KMS-11 (cell line): ENCODE measurements at regions not wholly inside any gene's neighbourhood (a gene's known extent, or its start where the extent isn't known, plus 50 kb on each side); places are given as distances from the start of the nearest gene placed in this dataset.

Experiments
- H2AFZ ChIP-seq: fragments of 200-600 bp; sonication (generic); 2 replicates; pipeline ENCODE4 v1.6.1; 2016; ENCODE audit warnings: antibody characterized with exemption, mixed run types, low read depth
- H3K27ac ChIP-seq: fragments of 200-600 bp; sonication (generic); 2 replicates; pipeline ENCODE4 v1.6.1; 2016; ENCODE audit warnings: mild to moderate bottlenecking, mixed run types
- H3K27me3 ChIP-seq: fragments of 200-600 bp; sonication (generic); 2 replicates; pipeline ENCODE4 v1.6.1; 2017; ENCODE audit warnings: mild to moderate bottlenecking, low read depth, mixed run types, moderate library complexity; ENCODE audit not compliant: insufficient read depth
- H3K36me3 ChIP-seq: fragments of 200-600 bp; sonication (generic); 2 replicates; pipeline ENCODE4 v1.6.1; 2017; ENCODE audit warnings: mild to moderate bottlenecking, mixed run types; ENCODE audit not compliant: insufficient read depth
- H3K4me1 ChIP-seq: fragments of 200-600 bp; sonication (generic); 2 replicates; pipeline ENCODE4 v1.6.1; 2016; ENCODE audit warnings: mild to moderate bottlenecking, low read depth, mixed run types; ENCODE audit not compliant: poor library complexity, severe bottlenecking
- H3K4me2 ChIP-seq: fragments of 200-600 bp; sonication (generic); 2 replicates; pipeline ENCODE4 v1.7.0; 2016; ENCODE audit warnings: mild to moderate bottlenecking, mixed run types
- H3K4me3 ChIP-seq: fragments of 200-600 bp; sonication (generic); IDR thresholded peaks from 2 replicates; pipeline ENCODE4 v1.6.1; 2017; ENCODE audit warnings: low read depth, low read length, mixed read lengths; ENCODE audit not compliant: insufficient read depth
- H3K79me2 ChIP-seq: fragments of 200-600 bp; sonication (generic); 2 replicates; pipeline ENCODE4 v1.6.1; 2016; ENCODE audit warnings: low read depth, mixed run types; ENCODE audit not compliant: insufficient read depth
- H3K9ac ChIP-seq: fragments of 200-600 bp; sonication (generic); 2 replicates; pipeline ENCODE4 v1.6.1; 2016; ENCODE audit warnings: mild to moderate bottlenecking, mixed run types
- H4K20me1 ChIP-seq: fragments of 200-600 bp; sonication (generic); 2 replicates; pipeline ENCODE4 v1.6.1; 2016; ENCODE audit warnings: mild to moderate bottlenecking, mixed run types; ENCODE audit not compliant: insufficient read depth
- TF ChIP-seq, protein P1 (sequence below): fragments of 200-600 bp; sonication (generic); conservative IDR thresholded peaks from 2 replicates; pipeline ENCODE4 v1.6.1; 2017; ENCODE audit warnings: low read depth, mild to moderate bottlenecking, antibody characterized with exemption, low read length, moderate library complexity, mixed read lengths

DNA sequence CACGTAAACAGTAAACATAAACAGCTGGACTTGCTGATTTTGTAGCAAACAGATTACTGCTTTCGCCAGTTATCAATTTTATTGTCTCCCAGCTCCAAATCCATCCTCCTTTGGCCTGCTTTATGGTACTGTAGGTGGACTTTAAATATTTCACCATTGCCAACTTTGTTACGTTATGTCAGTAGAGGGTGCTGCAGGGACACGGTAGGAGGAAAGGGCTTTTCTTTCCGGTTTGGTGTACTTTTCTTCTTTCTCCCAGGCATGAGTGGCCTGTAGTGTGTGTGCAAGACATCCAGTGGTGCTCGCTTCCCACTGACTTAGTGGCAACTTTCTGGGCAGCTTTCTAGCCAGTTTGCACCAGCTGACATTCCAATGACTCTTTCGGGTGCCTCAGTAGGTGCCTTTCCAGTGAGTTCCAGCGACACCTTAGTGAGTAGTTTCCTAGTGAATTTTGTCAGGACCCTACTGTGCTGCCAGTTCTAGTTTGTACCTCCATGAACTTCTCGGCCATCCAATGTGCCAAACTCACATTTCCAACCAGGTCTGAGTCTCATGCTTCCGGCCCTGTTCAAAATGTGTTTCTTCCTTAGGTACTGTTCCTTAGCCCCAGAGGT is 267.6 kb upstream of the TENM4 start:
- no peaks in the 10 kb centered on the region for H3K4me1 ChIP-seq
- no peaks in the 10 kb centered on the region for H3K36me3 ChIP-seq
- H3K4me3 ChIP-seq: no peak overlapping the region
- H3K27me3 ChIP-seq: no peaks in the 10 kb centered on the region
- no peaks in the 10 kb centered on the region for H4K20me1 ChIP-seq
- H3K4me2 ChIP-seq: no peak overlapping the region
- no peak overlapping the region; the same call in 1 of the 2 replicates for H2AFZ ChIP-seq
- H3K9ac ChIP-seq: no peak overlapping the region
- TF ChIP-seq, protein P1, sequence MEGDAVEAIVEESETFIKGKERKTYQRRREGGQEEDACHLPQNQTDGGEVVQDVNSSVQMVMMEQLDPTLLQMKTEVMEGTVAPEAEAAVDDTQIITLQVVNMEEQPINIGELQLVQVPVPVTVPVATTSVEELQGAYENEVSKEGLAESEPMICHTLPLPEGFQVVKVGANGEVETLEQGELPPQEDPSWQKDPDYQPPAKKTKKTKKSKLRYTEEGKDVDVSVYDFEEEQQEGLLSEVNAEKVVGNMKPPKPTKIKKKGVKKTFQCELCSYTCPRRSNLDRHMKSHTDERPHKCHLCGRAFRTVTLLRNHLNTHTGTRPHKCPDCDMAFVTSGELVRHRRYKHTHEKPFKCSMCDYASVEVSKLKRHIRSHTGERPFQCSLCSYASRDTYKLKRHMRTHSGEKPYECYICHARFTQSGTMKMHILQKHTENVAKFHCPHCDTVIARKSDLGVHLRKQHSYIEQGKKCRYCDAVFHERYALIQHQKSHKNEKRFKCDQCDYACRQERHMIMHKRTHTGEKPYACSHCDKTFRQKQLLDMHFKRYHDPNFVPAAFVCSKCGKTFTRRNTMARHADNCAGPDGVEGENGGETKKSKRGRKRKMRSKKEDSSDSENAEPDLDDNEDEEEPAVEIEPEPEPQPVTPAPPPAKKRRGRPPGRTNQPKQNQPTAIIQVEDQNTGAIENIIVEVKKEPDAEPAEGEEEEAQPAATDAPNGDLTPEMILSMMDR: peak; percentile 67
- no peaks in the 10 kb centered on the region for H3K79me2 ChIP-seq
- H3K27ac ChIP-seq: no peak overlapping the region

DNA sequence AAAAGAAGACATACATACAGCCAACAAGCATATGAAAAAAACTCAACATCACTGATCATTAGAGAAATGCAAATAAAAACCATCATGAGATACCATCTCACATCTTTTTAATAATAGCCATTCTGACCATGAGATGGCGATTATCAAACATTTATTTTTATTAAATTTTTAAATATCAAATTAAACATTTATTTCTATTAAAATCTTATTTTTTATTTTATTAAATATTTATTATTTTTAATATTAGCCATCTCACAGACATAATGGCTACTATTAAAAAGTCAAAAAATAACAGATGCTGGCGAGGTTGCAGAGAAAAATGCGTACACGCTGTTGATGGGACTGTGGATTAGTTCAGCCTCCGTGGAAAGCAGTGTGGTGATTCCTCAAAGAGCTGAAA is 264.8 kb upstream of the TENM4 start:
- Histone ChIP-seq H3K4me3 (no peak overlapping the region), H3K36me3 (no peaks in the 10 kb centered on the region), H4K20me1 (no peaks in the 10 kb centered on the region), H3K4me2 (no peak overlapping the region), H3K9ac (no peak overlapping the region), H3K4me1 (no peaks in the 10 kb centered on the region), H3K27ac (no peak overlapping the region), H3K27me3 (no peaks in the 10 kb centered on the region), H2AFZ (no peak overlapping the region), H3K79me2 (no peaks in the 10 kb centered on the region)
- TF ChIP-seq, protein P1: no peak

DNA sequence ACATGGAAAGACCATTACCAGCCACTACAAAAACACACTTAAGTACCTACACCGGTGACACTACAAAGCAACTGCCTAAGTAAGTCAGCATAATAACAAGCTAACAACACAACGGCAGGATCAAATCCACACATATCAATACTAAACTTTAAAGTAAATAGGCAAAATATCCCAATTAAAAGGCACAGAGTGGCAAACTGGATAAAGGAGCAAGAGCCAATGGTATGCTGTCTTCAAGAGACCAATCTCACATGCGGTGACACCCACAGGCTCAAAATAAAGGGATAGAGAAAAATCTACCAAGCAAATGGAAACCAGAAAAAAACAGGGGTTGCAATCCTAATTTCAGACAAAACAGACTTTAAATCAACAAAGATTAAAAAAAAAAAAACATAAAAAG is 261.5 kb upstream of the TENM4 start:
- H3K27me3 ChIP-seq: no peaks in the 10 kb centered on the region
- no peaks in the 10 kb centered on the region for H3K79me2 ChIP-seq
- H3K27ac ChIP-seq: no peak overlapping the region
- H3K36me3 ChIP-seq: no peaks in the 10 kb centered on the region
- no peak overlapping the region for H3K4me2 ChIP-seq
- no peak overlapping the region for H2AFZ ChIP-seq
- TF ChIP-seq, protein P1: no peak
- H3K9ac ChIP-seq: no peak overlapping the region
- no peak overlapping the region for H3K4me3 ChIP-seq
- no peaks in the 10 kb centered on the region for H3K4me1 ChIP-seq
- no peaks in the 10 kb centered on the region for H4K20me1 ChIP-seq

DNA sequence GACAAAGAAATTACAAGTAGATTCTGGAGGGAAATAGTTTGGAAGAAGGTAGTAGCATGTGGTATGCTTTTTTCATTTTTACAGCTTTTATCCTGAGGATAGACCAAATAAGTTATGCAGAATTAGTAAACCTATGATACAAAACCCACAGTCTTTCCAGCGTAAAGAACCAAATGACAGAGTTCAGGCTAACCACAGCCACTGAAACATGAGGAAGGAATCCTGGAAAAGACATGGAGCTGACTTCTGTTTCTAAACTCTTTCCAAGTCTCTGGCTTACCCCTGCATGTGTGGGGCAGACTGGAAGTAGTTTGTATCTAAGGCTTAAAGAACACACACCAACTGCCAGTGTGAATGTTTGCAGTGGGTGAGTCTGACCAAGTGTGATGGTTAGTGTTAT is 258.4 kb upstream of the TENM4 start:
- H3K36me3 ChIP-seq: no peaks in the 10 kb centered on the region
- H4K20me1 ChIP-seq: no peaks in the 10 kb centered on the region
- H3K27me3 ChIP-seq: no peaks in the 10 kb centered on the region
- H3K4me3 ChIP-seq: no peak overlapping the region
- no peaks in the 10 kb centered on the region for H3K4me1 ChIP-seq
- H3K27ac ChIP-seq: no peak overlapping the region
- no peaks in the 10 kb centered on the region for H3K79me2 ChIP-seq
- no peak overlapping the region for H3K4me2 ChIP-seq
- H3K9ac ChIP-seq: no peak overlapping the region
- H2AFZ ChIP-seq: no peak overlapping the region
- TF ChIP-seq, protein P1: no peak
